IPS DF 4.7 (cell line): ENCODE measurements at regions not wholly inside any gene's neighbourhood (a gene's known extent, or its start where the extent isn't known, plus 50 kb on each side); places are given as distances from the start of the nearest gene placed in this dataset.
"Not testable (repeated sequence)": the region's sequence is repeated elsewhere in the genome, so short reads cannot be mapped to it uniquely, and the experiment has no call there.

Experiments used
- DNase-seq: peaks from one replicate; pipeline ENCODE4 v3.0.0-alpha.2; 2013; ENCODE audit warnings: low spot score; ENCODE audit errors: extremely low read depth

GRCh38 chr7:156547884-156548561 lies 92.6 kb upstream of the RNF32 start:
- no peak for DNase-seq

GRCh38 chr7:156545979-156546378 lies 94.6 kb upstream of the RNF32 start:
- no peak for DNase-seq

GRCh38 chr7:156544919-156545715 lies 95.5 kb upstream of the RNF32 start:
- no peak for DNase-seq

GRCh38 chr7:156543699-156544598 lies 96.6 kb upstream of the RNF32 start:
- no peak for DNase-seq

GRCh38 chr7:156540619-156541165 lies 99.9 kb upstream of the RNF32 start:
- DNase-seq: no peak

- no peak for DNase-seq
Observed at GRCh38 chr7:156539999-156540398, 100.6 kb upstream of the RNF32 start.

GRCh38 chr7:156537006-156537405 lies 103.6 kb upstream of the RNF32 start:
- no peak for DNase-seq

- no peak for DNase-seq
Observed at GRCh38 chr7:156534925-156535324, 105.6 kb upstream of the RNF32 start.

GRCh38 chr7:156533964-156534363 lies 106.6 kb upstream of the RNF32 start:
- no peak for DNase-seq

GRCh38 chr7:156533420-156533819 lies 107.2 kb upstream of the RNF32 start:
- DNase-seq: no peak

- no peak for DNase-seq
Observed at GRCh38 chr7:156532016-156532602, 108.5 kb upstream of the RNF32 start.

- no peak for DNase-seq
Observed at GRCh38 chr7:156529956-156530355, 110.6 kb upstream of the RNF32 start.

GRCh38 chr7:156527458-156527890 lies 113.1 kb upstream of the RNF32 start:
- DNase-seq: no peak

- no peak for DNase-seq
Observed at GRCh38 chr7:156524818-156525597, 115.6 kb upstream of the RNF32 start.

- no peak for DNase-seq
Observed at GRCh38 chr7:156523447-156524048, 117.0 kb upstream of the RNF32 start.

- DNase-seq: no peak
Observed at GRCh38 chr7:156522801-156523200, 117.8 kb upstream of the RNF32 start.

- no peak for DNase-seq
Observed at GRCh38 chr7:156519070-156519469, 121.5 kb upstream of the RNF32 start.

- DNase-seq: no peak
Observed at GRCh38 chr7:156518466-156518865, 122.1 kb upstream of the RNF32 start.

- DNase-seq: not testable (repeated sequence)
Observed at GRCh38 chr7:156517858-156518257, 122.7 kb upstream of the RNF32 start.
